Naive thymus-derived CD8-positive, alpha-beta T cell (primary cell): ENCODE measurements at regions not wholly inside any gene's neighbourhood (a gene's known extent, or its start where the extent isn't known, plus 50 kb on each side); places are given as distances from the start of the nearest gene placed in this dataset.

ENCODE experiments used
- ATAC-seq, 2 donors: fragments of 150-1000 bp; cut with Tn5 transposase in 1 of 2; sonication (Bioruptor Pico), chemical (Tn5 transposase) in 1 of 2; 1 replicate in 1 of 2; 2 replicates in 1 of 2; pipeline ENCODE4 v1.10.0; 2021; ENCODE audit warnings: mild to moderate bottlenecking in 2 of 2, moderate library complexity in 2 of 2
- POLR2A ChIA-PET: fragments of 350-600 bp; sonication (Branson Sonifier 250); formaldehyde crosslinking; loops from one replicate; lab custom pipeline; 2021; ENCODE audit warnings: antibody characterized with exemption; lab: Charles Lee
- DNase-seq, 10 donors: peaks; one replicate each; pipeline versions ENCODE4 v3.0.0 to v3.0.0-alpha.2; 2020 to 2022
- H3K27ac Mint-ChIP-seq, 10 donors: one replicate each; pipeline ENCODE4 v1.8.0; 2020 to 2022; ENCODE audit warnings: mild to moderate bottlenecking in 10 of 10, mixed read lengths in 10 of 10, moderate library complexity in 4 of 10, inconsistent platforms in 1 of 10
- H3K27me3 Mint-ChIP-seq, 5 donors: one replicate each; pipeline ENCODE4 v1.8.0; 2021 to 2022; ENCODE audit warnings: mixed read lengths in 5 of 5
- H3K36me3 Mint-ChIP-seq, 3 donors: one replicate each; pipeline ENCODE4 v1.8.0; 2020 to 2022; ENCODE audit warnings: mixed read lengths in 3 of 3, mild to moderate bottlenecking in 2 of 3, inconsistent platforms in 1 of 3
- H3K4me1 Mint-ChIP-seq, 4 donors: one replicate each; pipeline ENCODE4 v1.8.0; 2021 to 2022; ENCODE audit warnings: mixed read lengths in 4 of 4
- H3K4me3 Mint-ChIP-seq, 10 donors: one replicate each; pipeline ENCODE4 v1.8.0; 2020 to 2022; ENCODE audit warnings: mild to moderate bottlenecking in 10 of 10, mixed read lengths in 10 of 10, moderate library complexity in 6 of 10, inconsistent platforms in 1 of 10
- H3K9me3 Mint-ChIP-seq, 9 donors: one replicate each; pipeline ENCODE4 v1.8.0; 2020 to 2022; ENCODE audit warnings: mixed read lengths in 9 of 9, mild to moderate bottlenecking in 3 of 9, inconsistent platforms in 1 of 9, moderate library complexity in 1 of 9

DNA sequence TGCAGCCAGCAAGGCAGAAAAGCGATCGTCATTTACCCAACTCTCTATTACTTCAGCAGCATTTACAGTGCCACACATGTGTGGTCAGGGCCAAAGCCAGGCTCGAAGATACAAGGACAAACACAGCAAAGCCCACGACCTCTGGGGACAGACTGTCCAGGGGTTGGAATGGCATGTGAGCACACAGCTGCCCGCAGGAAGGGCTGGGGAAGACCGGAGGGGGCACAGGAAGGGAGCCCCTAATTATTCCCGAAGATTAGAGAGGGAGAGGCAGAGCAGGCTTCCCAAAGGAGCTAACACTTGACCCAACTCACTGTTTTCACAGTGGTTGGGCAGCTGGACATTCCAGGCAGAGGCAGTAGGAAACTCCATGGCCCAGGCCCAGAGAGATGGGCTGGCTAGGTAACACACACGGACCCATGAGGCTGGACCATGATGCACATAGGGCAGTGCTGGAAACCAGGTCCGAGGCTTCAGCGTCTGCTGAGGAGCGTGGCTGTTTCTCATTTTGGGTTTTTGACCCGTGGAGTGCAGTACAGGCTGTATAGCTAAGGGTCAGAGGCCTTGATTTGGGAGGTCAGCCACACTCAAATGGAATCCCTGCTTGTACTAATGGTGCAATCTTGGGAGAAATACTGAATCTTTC, 179.8 kb downstream of the FOXO1 start:
- Mint-ChIP-seq H3K27me3 (no peaks in the 10 kb centered on the region), H3K9me3 (no peaks in the 10 kb centered on the region), H3K36me3 (no peaks in the 10 kb centered on the region), H3K27ac (peak overlapping the region; percentile 89 to 99 (median 96)), H3K4me3 (peak overlapping the region in 6 of 10 donors; percentile 7 to 83 (median 74)), H3K4me1 (peaks cover 54 to 95% (median 92%) of the 10 kb centered on the region in 4 donors)
- POLR2A ChIA-PET = interaction anchor here (1.1 to 8.7 kb wide), 7 partner anchors 9 to 418 kb away, joined by 3 to 102 read pairs (median 10); partner anchors contain the start of gene FOXO1
- DNase-seq (no peak), ATAC-seq (no peak)

- POLR2A ChIA-PET = interaction anchor here (0.5 to 8.7 kb wide), 9 partner anchors 8 to 419 kb away, joined by 3 to 102 read pairs (median 3); partner anchors contain the start of gene FOXO1
- H3K9me3 Mint-ChIP-seq = no peaks in the 10 kb centered on the region
- H3K27me3 Mint-ChIP-seq = no peaks in the 10 kb centered on the region
- ATAC-seq (no peak), DNase-seq (peak in 3 of 10 donors; percentile 30 to 57 (median 33))
- peaks cover 49 to 94% (median 89%) of the 10 kb centered on the region in 4 donors for H3K4me1 Mint-ChIP-seq
- H3K4me3 Mint-ChIP-seq = peak overlapping the region; percentile 59 to 87 (median 74)
- H3K27ac Mint-ChIP-seq = peak overlapping the region; percentile 75 to 97 (median 93)
- H3K36me3 Mint-ChIP-seq = no peaks in the 10 kb centered on the region
These were observed 177.5 kb downstream of the FOXO1 start for GRCh38 chr13:40488869-40489391.

DNA sequence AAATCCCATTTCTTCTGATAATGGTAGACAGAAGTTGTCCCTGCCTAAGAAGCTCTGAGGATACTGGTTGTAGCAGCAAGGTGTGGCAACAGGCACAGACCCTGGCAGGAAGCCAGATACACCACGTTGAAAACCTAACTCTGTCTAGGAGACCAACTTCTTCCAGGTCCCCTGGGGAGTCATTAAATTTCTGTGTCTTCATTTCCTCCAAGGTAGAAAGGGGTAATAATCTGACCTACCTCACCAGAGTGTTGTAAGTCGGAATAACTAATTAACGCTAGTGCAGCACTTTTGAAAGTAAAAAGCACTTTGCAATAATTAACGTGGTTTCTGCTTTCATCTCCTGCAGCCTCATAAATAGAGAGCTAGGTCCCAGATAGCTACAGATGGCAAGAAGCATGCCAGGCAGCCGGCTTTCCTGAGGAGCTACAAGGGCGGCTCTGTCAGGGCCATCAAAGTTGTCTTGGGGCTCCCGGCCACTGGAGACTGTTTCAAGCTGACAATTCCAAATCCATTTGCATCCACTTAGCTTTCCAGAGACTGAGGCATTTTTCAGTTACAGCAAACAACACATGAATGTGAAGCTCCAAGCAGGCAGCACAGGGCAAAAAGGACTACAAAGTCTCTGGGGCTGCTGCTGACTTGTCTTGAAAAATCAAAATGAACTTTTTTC, 176.2 kb downstream of the FOXO1 start:
- Mint-ChIP-seq H3K27me3 (no peaks in the 10 kb centered on the region), H3K4me3 (peak overlapping the region; percentile 73 to 87 (median 75)), H3K4me1 (peaks cover 49 to 94% (median 90%) of the 10 kb centered on the region in 4 donors), H3K9me3 (peaks cover 0 to 2% (median 0%) of the 10 kb centered on the region in 9 donors), H3K27ac (peak overlapping the region; percentile 75 to 97 (median 93)), H3K36me3 (no peaks in the 10 kb centered on the region)
- no peak for ATAC-seq
- POLR2A ChIA-PET = interaction anchor here (0.7 to 8.7 kb wide), 11 partner anchors 9 to 304 kb away, joined by 3 to 102 read pairs (median 3); partner anchors contain the start of gene FOXO1
- peak; percentile 29 to 78 (median 54) for DNase-seq

DNA sequence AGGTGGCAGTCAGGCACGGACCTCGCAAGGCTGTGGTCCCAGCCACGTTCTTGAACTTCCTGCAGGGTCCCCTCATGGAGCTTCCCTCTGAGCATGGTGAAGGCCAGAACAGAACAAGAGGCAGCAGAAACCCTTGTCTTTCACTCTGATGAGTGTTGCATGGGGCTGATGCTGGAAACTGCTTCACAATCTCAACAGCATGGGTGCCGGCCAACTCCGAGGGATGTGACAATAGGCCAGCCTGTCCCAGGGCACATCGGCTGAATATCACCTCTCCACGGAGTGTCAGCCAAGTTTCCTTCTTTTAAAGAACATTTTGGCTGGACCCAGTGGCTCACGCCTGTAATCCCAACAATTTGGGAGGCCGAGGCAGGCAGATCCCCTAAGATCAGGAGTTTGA, 173.9 kb downstream of the FOXO1 start:
- no peaks in the 10 kb centered on the region for H3K27me3 Mint-ChIP-seq
- POLR2A ChIA-PET = interaction anchor here (0.7 to 5.4 kb wide), 2 partner anchors 8 to 16 kb away, joined by 3 to 63 read pairs; no protein-coding TSS in a partner anchor
- H3K27ac Mint-ChIP-seq = peak overlapping the region; percentile 87 to 96 (median 90)
- H3K4me1 Mint-ChIP-seq = peaks cover 52 to 97% (median 95%) of the 10 kb centered on the region in 4 donors
- peaks cover 0 to 2% (median 0%) of the 10 kb centered on the region in 9 donors for H3K9me3 Mint-ChIP-seq
- ATAC-seq (no peak), DNase-seq (no peak)
- no peaks in the 10 kb centered on the region for H3K36me3 Mint-ChIP-seq
- H3K4me3 Mint-ChIP-seq = peak overlapping the region in 4 of 10 donors; percentile 18 to 54 (median 25)

- peak overlapping the region; percentile 73 to 92 (median 87) for H3K4me3 Mint-ChIP-seq
- ATAC-seq (peak; percentile 47 to 65), DNase-seq (peak in 1 of 10 donors; percentile 55)
- peaks cover 0 to 2% (median 0%) of the 10 kb centered on the region in 9 donors for H3K9me3 Mint-ChIP-seq
- peaks cover 53 to 90% (median 90%) of the 10 kb centered on the region in 4 donors for H3K4me1 Mint-ChIP-seq
- POLR2A ChIA-PET = interaction anchor here (0.6 to 5.4 kb wide), 13 partner anchors 9 to 330 kb away, joined by 3 to 63 read pairs (median 3); partner anchors contain the start of gene FOXO1
- H3K27ac Mint-ChIP-seq = peak overlapping the region; percentile 92 to 97 (median 96)
- no peaks in the 10 kb centered on the region for H3K27me3 Mint-ChIP-seq
- H3K36me3 Mint-ChIP-seq = no peaks in the 10 kb centered on the region
These were observed 171.9 kb downstream of the FOXO1 start for GRCh38 chr13:40494513-40494912.

GRCh38 chr13:40494946-40495620, 171.4 kb downstream of the FOXO1 start:
- Mint-ChIP-seq H3K27me3 (no peaks in the 10 kb centered on the region), H3K9me3 (peaks cover 0 to 2% (median 0%) of the 10 kb centered on the region in 9 donors), H3K4me1 (peaks cover 47 to 85% (median 84%) of the 10 kb centered on the region in 4 donors), H3K27ac (peak overlapping the region; percentile 92 to 97 (median 96)), H3K4me3 (peak overlapping the region; percentile 73 to 92 (median 87)), H3K36me3 (no peaks in the 10 kb centered on the region)
- POLR2A ChIA-PET = interaction anchor here (0.6 to 5.4 kb wide), 13 partner anchors 10 to 331 kb away, joined by 3 to 63 read pairs (median 3); partner anchors contain the start of gene FOXO1
- peak; percentile 83 to 88 for ATAC-seq
- peak in 4 of 10 donors; percentile 39 to 76 (median 67) for DNase-seq

- peaks cover 46 to 85% (median 80%) of the 10 kb centered on the region in 4 donors for H3K4me1 Mint-ChIP-seq
- POLR2A ChIA-PET = interaction anchor here (0.6 to 5.4 kb wide), 6 partner anchors 11 to 308 kb away, joined by 3 to 63 read pairs (median 8); partner anchors contain the start of gene FOXO1
- H3K27ac Mint-ChIP-seq = peak overlapping the region; percentile 92 to 97 (median 96)
- ATAC-seq = no peak
- H3K36me3 Mint-ChIP-seq = no peaks in the 10 kb centered on the region
- peak overlapping the region; percentile 19 to 92 (median 87) for H3K4me3 Mint-ChIP-seq
- no peaks in the 10 kb centered on the region for H3K27me3 Mint-ChIP-seq
- DNase-seq = no peak
- H3K9me3 Mint-ChIP-seq = peaks cover 0 to 2% (median 0%) of the 10 kb centered on the region in 9 donors
These were observed 170.8 kb downstream of the FOXO1 start for GRCh38 chr13:40495621-40496001.

DNA sequence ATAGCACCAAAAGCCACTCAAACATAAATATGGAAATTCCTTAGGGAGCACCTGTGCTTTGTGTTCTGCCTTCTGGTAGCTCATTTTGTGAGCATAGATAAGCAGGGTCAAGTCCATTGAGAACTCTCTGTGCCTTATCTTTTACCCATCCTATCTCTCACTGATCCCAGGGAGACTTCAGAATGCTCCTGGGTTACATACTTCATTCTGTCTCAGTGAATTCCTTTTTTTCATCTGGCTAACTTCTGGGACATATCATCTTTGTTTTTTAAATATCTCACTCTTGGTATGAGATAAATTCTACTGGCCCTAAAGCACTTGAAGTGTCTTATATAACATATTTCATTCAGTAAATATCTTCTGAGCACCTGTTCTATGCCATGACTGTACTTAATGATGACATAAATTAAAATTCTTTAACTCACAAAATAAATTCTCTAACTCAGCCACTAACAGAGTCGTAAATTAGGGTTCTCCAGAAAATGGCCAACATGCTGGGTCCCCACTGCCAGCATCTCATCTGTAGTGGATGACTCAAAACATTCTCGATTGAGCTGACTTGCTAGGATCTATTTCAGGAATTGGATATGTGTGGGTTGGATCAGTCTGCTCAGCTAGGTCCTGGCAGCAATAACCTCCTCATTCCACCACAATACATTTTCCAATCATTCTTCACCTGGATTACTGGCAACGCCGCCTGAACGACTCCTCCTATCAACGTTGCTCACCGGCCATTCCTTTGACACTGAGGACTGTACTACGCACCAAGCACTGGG, 170.2 kb downstream of the FOXO1 start:
- peak overlapping the region in 7 of 10 donors; percentile 83 to 92 (median 88) for H3K4me3 Mint-ChIP-seq
- POLR2A ChIA-PET = interaction anchor here (0.6 to 5.4 kb wide), 7 partner anchors 7 to 169 kb away, joined by 3 to 63 read pairs (median 3); partner anchors contain the start of gene FOXO1
- DNase-seq (no peak), ATAC-seq (no peak)
- H3K27me3 Mint-ChIP-seq = no peaks in the 10 kb centered on the region
- H3K27ac Mint-ChIP-seq = peak overlapping the region; percentile 92 to 97 (median 96)
- H3K9me3 Mint-ChIP-seq = peaks cover 0 to 2% (median 0%) of the 10 kb centered on the region in 9 donors
- peaks cover 45 to 79% (median 75%) of the 10 kb centered on the region in 4 donors for H3K4me1 Mint-ChIP-seq
- H3K36me3 Mint-ChIP-seq = no peaks in the 10 kb centered on the region

GRCh38 chr13:40498461-40498860, 168.0 kb downstream of the FOXO1 start:
- ATAC-seq (no peak), DNase-seq (no peak)
- Mint-ChIP-seq H3K27ac (peak overlapping the region in 8 of 10 donors; percentile 26 to 96 (median 68)), H3K4me1 (peaks cover 39 to 67% (median 54%) of the 10 kb centered on the region in 4 donors), H3K36me3 (no peaks in the 10 kb centered on the region), H3K4me3 (peak overlapping the region in 5 of 10 donors; percentile 2 to 37 (median 9)), H3K27me3 (no peaks in the 10 kb centered on the region), H3K9me3 (peaks cover 0 to 2% (median 0%) of the 10 kb centered on the region in 9 donors)
- POLR2A ChIA-PET = interaction anchor here (0.5 to 0.9 kb wide), 2 partner anchors 11 to 167 kb away, joined by 3 to 4 read pairs; no protein-coding TSS in a partner anchor

DNA sequence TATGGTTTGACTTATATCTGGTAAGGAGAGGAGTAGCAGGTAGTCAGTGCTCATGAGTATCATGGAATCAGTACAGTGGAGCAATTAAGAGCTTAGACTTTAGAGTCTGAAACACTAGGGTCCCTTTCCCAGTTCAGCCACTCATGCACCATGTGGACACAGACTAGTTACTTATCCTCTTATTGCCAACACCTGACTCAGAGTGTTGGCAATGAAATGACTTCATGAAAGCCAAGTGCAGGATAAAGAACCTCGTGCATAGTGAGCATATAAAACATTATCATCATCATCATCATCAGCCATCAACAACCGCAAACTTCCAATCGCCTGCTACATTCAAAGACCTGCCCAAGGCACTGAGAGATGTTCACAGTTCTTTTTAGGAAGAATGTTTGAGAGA, 164.2 kb downstream of the FOXO1 start:
- no peaks in the 10 kb centered on the region for H3K9me3 Mint-ChIP-seq
- ATAC-seq (no peak), DNase-seq (no peak)
- no peak overlapping the region for H3K27ac Mint-ChIP-seq
- POLR2A ChIA-PET = no interaction called here
- H3K4me3 Mint-ChIP-seq = no peak overlapping the region
- H3K4me1 Mint-ChIP-seq = peaks cover 41 to 63% (median 49%) of the 10 kb centered on the region in 4 donors
- no peaks in the 10 kb centered on the region for H3K36me3 Mint-ChIP-seq
- H3K27me3 Mint-ChIP-seq = no peaks in the 10 kb centered on the region

GRCh38 chr13:40503011-40503410, 163.4 kb downstream of the FOXO1 start:
- no peak overlapping the region for H3K27ac Mint-ChIP-seq
- H3K4me1 Mint-ChIP-seq = peaks cover 38 to 63% (median 49%) of the 10 kb centered on the region in 4 donors
- H3K4me3 Mint-ChIP-seq = no peak overlapping the region
- H3K27me3 Mint-ChIP-seq = no peaks in the 10 kb centered on the region
- DNase-seq (no peak), ATAC-seq (no peak)
- POLR2A ChIA-PET = no interaction called here
- H3K9me3 Mint-ChIP-seq = no peaks in the 10 kb centered on the region
- H3K36me3 Mint-ChIP-seq = no peaks in the 10 kb centered on the region
